B cell (primary cell): ENCODE measurements at regions not wholly inside any gene's neighbourhood (a gene's known extent, or its start where the extent isn't known, plus 50 kb on each side); places are given as distances from the start of the nearest gene placed in this dataset.

Experiments
- ATAC-seq: fragments of 200-7000 bp; cut with Tn5 transposase; one replicate; pipeline ENCODE4 v1.10.0; 2021; ENCODE audit warnings: low read depth, mild to moderate bottlenecking, moderate number of reproducible peaks, moderate library complexity
- CTCF ChIA-PET: fragments of 350-600 bp; sonication (Branson Sonifier 250); formaldehyde crosslinking; loops from one replicate; lab custom pipeline; 2021; ENCODE audit warnings: antibody characterized with exemption, inconsistent platforms; lab: Charles Lee
- POLR2A ChIA-PET: fragments of 350-600 bp; sonication (Branson Sonifier 250); formaldehyde crosslinking; loops from one replicate; lab custom pipeline; 2021; ENCODE audit warnings: antibody characterized with exemption; lab: Charles Lee
- DNase-seq: peaks from one replicate; pipeline ENCODE4 v3.0.0; 2013
- H2AFZ ChIP-seq: 2 replicates; pipeline ENCODE4 v1.6.1; 2012; ENCODE audit warnings: mild to moderate bottlenecking, low read depth, low read length; ENCODE audit not compliant: insufficient read depth, poor library complexity, severe bottlenecking
- H3K27ac ChIP-seq, 2 donors: 1 replicate in 1 of 2; 2 replicates in 1 of 2; pipeline ENCODE4 v1.5.1; 2012 to 2013; ENCODE audit warnings: low read length in 2 of 2, mild to moderate bottlenecking in 2 of 2, moderate library complexity in 1 of 2
- H3K27me3 ChIP-seq, 4 experiments: fragments of 200-600 bp in 1 of 4; sonication (generic) in 1 of 4; replicated peaks in 1 of 4; 1 replicate in 2 of 4; 2 replicates in 2 of 4; pipeline versions ENCODE4 v1.6.1 to v1.7.0; 2013 to 2016; ENCODE audit warnings: low read length in 3 of 4, mild to moderate bottlenecking in 2 of 4, mixed read lengths in 1 of 4, moderate library complexity in 1 of 4; ENCODE audit not compliant: insufficient read depth in 4 of 4, control insufficient read depth in 3 of 4; ENCODE audit errors: control extremely low read depth in 1 of 4
- H3K36me3 ChIP-seq, 2 experiments: replicated peaks in 1 of 2; 1 replicate in 1 of 2; 2 replicates in 1 of 2; pipeline versions ENCODE4 v1.6.1 to v1.7.1; 2013; ENCODE audit warnings: low read length in 1 of 2; ENCODE audit not compliant: insufficient read depth in 2 of 2, control insufficient read depth in 1 of 2; ENCODE audit errors: control extremely low read depth in 1 of 2, extremely low read depth in 1 of 2
- H3K4me1 ChIP-seq, 2 donors: fragments of 200-600 bp in 1 of 2; sonication (generic) in 1 of 2; 1 replicate in 1 of 2; 2 replicates in 1 of 2; pipeline versions ENCODE4 v1.5.1 to v1.6.1; 2013 to 2017; ENCODE audit warnings: low read length in 2 of 2; ENCODE audit not compliant: control insufficient read depth in 2 of 2, insufficient read depth in 2 of 2
- H3K4me2 ChIP-seq: replicated peaks from 2 replicates; pipeline ENCODE3; 2012; ENCODE audit warnings: mild to moderate bottlenecking, low read depth, low read length; ENCODE audit not compliant: poor library complexity, severe bottlenecking
- H3K4me3 ChIP-seq, 5 experiments: fragments of 200-600 bp in 1 of 5; sonication (generic) in 1 of 5; 1 replicate in 3 of 5; 2 replicates in 2 of 5; pipeline versions ENCODE4 v1.5.1 to v1.7.0; 2011 to 2016; ENCODE audit warnings: low read length in 4 of 5, mild to moderate bottlenecking in 4 of 5, low read depth in 2 of 5, control low read depth in 1 of 5, moderate library complexity in 1 of 5; ENCODE audit not compliant: insufficient read depth in 1 of 5; ENCODE audit errors: control extremely low read depth in 1 of 5, extremely low read depth in 1 of 5
- H3K79me2 ChIP-seq: fragments of 200-600 bp; sonication (generic); one replicate; pipeline ENCODE4 v1.6.0; 2016; ENCODE audit warnings: low read length; ENCODE audit not compliant: control insufficient read depth, insufficient read depth
- H3K9ac ChIP-seq: fragments of 200-600 bp; sonication (generic); 2 replicates; pipeline ENCODE4 v1.6.1; 2017; ENCODE audit warnings: mild to moderate bottlenecking, low read length, moderate library complexity
- H3K9me3 ChIP-seq, 3 donors: one replicate each; pipeline versions ENCODE4 v1.6.1 to v1.7.1; 2013; ENCODE audit warnings: low read length in 2 of 3; ENCODE audit not compliant: control insufficient read depth in 2 of 3, insufficient read depth in 1 of 3; ENCODE audit errors: control extremely low read depth in 1 of 3
- H4K20me1 ChIP-seq: 2 replicates; pipeline ENCODE4 v1.6.0; 2012; ENCODE audit warnings: mild to moderate bottlenecking, low read length; ENCODE audit not compliant: insufficient read depth, control insufficient read depth, poor library complexity, severe bottlenecking
- H3K27ac Mint-ChIP-seq: one replicate; pipeline ENCODE4 v1.8.0; 2021; ENCODE audit warnings: mixed read lengths
- H3K27me3 Mint-ChIP-seq: one replicate; pipeline ENCODE4 v1.8.0; 2021; ENCODE audit warnings: mixed read lengths
- H3K4me1 Mint-ChIP-seq: one replicate; pipeline ENCODE4 v1.8.0; 2021; ENCODE audit warnings: mixed read lengths
- H3K4me3 Mint-ChIP-seq: one replicate; pipeline ENCODE4 v1.8.0; 2021; ENCODE audit warnings: mixed read lengths
- H3K9me3 Mint-ChIP-seq: one replicate; pipeline ENCODE4 v1.8.0; 2022; ENCODE audit warnings: mixed read lengths; ENCODE audit not compliant: insufficient read depth
- EZH2 ChIP-seq: IDR thresholded peaks from 2 replicates; pipeline ENCODE4 v1.6.1; 2012; ENCODE audit warnings: borderline replicate concordance, low read depth, mild to moderate bottlenecking, moderate library complexity, low read length; ENCODE audit not compliant: insufficient read depth, poor library complexity, severe bottlenecking
- WGBS: methylation state at CpG from one replicate; pipeline ENCODE4 v1.1.5; 2013; ENCODE audit warnings: missing lambda C conversion rate; ENCODE audit not compliant: insufficient coverage; 5-methylcytosine and 5-hydroxymethylcytosine counted together
- intact Hi-C: fragments of 100-400 bp; cut with micrococcal nuclease; formaldehyde crosslinking; loops from one replicate; pipeline ENCODE4 v1.10.0; 2022
- TF ChIP-seq, protein P1 (sequence below): fragments of 200-600 bp; IDR thresholded peaks from one replicate; pipeline ENCODE4 v1.8.0; 2022; ENCODE audit warnings: antibody characterized with exemption, mild to moderate bottlenecking

DNA sequence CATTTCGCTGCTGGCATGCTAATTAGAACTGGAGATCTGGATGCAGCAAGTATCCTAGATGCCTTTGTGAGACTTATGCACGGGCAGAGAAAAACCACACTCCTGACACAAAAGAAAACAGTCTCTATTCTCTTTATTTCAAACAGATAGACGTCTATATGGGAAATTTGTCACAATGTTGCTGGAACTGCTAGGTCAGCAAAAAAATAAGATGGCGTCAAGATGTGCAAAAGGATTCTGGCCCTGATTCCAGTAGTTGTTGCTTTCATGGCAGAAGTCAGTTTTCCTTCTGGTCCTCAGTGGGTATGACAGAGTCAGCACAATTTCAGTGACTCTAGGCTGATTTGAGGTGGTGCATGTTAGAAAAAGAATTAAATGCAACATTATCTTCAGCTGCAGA is 1068.0 kb downstream of the SLITRK5 start:
- intact Hi-C loops = no loop called here
- ChIA-PET CTCF (no interaction called here), POLR2A (no interaction called here)
- Histone ChIP-seq H2AFZ (no peak overlapping the region), H3K27me3 (no peaks in the 10 kb centered on the region), H3K4me2 (no peak overlapping the region), H3K9me3 (peaks cover 0 to 1% (median 0%) of the 10 kb centered on the region in 3 donors), H3K9ac (no peak overlapping the region), H4K20me1 (no peaks in the 10 kb centered on the region), H3K4me3 (no peak overlapping the region), H3K36me3 (no peaks in the 10 kb centered on the region), H3K4me1 (no peaks in the 10 kb centered on the region), H3K79me2 (no peaks in the 10 kb centered on the region), H3K27ac (no peak overlapping the region)
- no peaks in the 10 kb centered on the region for H3K4me1 Mint-ChIP-seq
- no peaks in the 10 kb centered on the region for H3K27me3 Mint-ChIP-seq
- no peak for TF ChIP-seq EZH2
- TF ChIP-seq, protein P1, sequence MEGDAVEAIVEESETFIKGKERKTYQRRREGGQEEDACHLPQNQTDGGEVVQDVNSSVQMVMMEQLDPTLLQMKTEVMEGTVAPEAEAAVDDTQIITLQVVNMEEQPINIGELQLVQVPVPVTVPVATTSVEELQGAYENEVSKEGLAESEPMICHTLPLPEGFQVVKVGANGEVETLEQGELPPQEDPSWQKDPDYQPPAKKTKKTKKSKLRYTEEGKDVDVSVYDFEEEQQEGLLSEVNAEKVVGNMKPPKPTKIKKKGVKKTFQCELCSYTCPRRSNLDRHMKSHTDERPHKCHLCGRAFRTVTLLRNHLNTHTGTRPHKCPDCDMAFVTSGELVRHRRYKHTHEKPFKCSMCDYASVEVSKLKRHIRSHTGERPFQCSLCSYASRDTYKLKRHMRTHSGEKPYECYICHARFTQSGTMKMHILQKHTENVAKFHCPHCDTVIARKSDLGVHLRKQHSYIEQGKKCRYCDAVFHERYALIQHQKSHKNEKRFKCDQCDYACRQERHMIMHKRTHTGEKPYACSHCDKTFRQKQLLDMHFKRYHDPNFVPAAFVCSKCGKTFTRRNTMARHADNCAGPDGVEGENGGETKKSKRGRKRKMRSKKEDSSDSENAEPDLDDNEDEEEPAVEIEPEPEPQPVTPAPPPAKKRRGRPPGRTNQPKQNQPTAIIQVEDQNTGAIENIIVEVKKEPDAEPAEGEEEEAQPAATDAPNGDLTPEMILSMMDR = no peak
- ATAC-seq = no peak
- DNase-seq = no peak
- 100% methylated on average over 2 of the region's 4 CpGs for WGBS
- H3K4me3 Mint-ChIP-seq = no peak overlapping the region
- H3K27ac Mint-ChIP-seq = no peak overlapping the region
- no peaks in the 10 kb centered on the region for H3K9me3 Mint-ChIP-seq

DNA sequence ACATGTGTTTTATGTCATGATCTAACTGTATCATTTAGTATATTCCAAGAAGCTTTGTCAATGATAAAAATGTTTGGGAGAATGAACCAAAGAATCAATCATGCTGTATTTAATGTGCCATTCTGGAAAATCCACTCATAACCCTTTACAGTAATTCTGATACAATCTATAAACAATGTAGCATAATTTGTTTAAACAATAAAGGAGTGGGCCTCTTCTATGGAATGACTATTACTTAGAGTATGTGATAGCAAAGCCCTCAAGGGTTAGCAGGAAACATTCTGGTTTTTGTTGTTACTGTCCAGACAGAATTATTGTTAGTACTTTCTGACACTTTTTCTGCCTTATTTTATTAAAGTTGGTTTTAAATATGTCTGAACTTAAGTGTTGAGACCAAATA is 1073.1 kb downstream of the SLITRK5 start:
- Histone ChIP-seq H3K4me3 (no peak overlapping the region), H3K4me1 (no peaks in the 10 kb centered on the region), H3K36me3 (no peaks in the 10 kb centered on the region), H3K27me3 (no peaks in the 10 kb centered on the region), H3K27ac (no peak overlapping the region), H3K4me2 (no peak overlapping the region), H3K9ac (no peak overlapping the region), H2AFZ (no peak overlapping the region), H3K9me3 (no peaks in the 10 kb centered on the region), H3K79me2 (no peaks in the 10 kb centered on the region), H4K20me1 (no peaks in the 10 kb centered on the region)
- TF ChIP-seq, protein P1 = no peak
- TF ChIP-seq EZH2 = no peak
- ATAC-seq (no peak), DNase-seq (no peak)
- Mint-ChIP-seq H3K27me3 (no peaks in the 10 kb centered on the region), H3K27ac (no peak overlapping the region), H3K4me1 (no peaks in the 10 kb centered on the region), H3K4me3 (no peak overlapping the region), H3K9me3 (no peaks in the 10 kb centered on the region)
- CTCF ChIA-PET = no interaction called here
- intact Hi-C loops = no loop called here
- POLR2A ChIA-PET = no interaction called here
